ENCODE measurements at regions not wholly inside any gene's neighbourhood (a gene's known extent, or its start where the extent isn't known, plus 50 kb on each side); places are given as distances from the start of the nearest gene placed in this dataset.

GRCh38 chr14:97298736-97299135, 501.6 kb downstream of the VRK1 start:
- DNase-seq (ENCODE audit: low read depth) = no peak

- no peak for DNase-seq (ENCODE audit: low read depth)
Measured at GRCh38 chr14:97299661-97300060, 502.5 kb downstream of the VRK1 start.

- DNase-seq (ENCODE audit: low read depth) = no peak
Measured at GRCh38 chr14:97301931-97302559, 504.9 kb downstream of the VRK1 start.

DNA sequence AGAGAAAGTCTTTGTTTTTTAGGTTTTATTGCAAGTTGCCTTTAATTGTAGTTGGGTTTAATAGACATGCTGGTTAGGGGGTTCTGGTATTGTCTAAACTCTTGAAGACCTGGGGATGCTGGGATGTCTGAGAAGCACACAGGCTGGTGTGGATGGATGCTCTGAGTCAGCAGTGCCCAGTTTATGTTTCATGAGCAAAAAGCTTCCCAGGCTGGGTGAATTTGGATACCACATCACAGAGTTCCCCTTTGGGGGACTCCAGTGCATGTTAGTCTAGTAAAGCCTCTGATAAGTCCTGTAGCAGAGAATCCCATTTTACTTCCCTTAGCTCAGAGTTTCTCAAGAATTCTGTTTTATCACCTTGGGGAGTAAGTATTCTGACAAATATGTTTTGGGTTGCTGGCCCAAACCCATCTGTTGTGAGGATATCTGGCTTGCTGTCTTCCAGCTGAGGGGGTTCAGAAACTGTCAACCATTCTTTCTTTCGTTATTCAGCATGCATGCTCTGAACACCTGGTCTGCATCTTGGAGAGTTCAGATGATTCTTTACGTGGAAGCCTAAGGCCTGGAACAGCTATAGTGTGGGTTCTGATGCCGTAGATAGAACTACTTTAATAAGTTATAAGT, 509.1 kb downstream of the VRK1 start:
- DNase-seq (ENCODE audit: low read depth) = no peak

DNA sequence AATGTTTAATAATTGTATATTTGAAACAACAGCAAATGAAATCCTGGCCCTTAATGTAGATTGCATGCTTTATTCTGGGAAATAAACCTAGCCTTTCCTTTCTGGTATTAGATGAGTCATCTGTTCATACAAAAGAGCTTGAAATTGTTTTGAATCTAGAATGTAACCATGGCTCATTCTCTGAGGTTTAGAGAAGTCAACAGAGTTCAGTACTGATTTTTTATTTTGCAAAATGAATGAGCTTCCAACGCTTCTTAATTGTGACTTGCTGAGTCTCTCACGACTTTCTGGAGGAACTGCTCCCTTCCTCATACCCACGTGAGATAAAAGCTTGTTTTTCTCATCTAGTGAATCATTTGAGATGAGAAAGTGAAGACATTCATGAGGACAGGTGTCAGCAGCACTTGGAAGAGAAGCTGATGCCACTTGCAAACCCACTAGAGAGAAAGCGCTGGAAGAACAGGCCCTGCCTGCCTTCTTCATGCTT, 509.6 kb downstream of the VRK1 start:
- peak; percentile 5 for DNase-seq (ENCODE audit: low read depth)

- no peak for DNase-seq (ENCODE audit: low read depth)
Measured at GRCh38 chr14:97311411-97311810, 514.2 kb downstream of the VRK1 start.

GRCh38 chr14:97312910-97313309, 515.7 kb downstream of the VRK1 start:
- DNase-seq (ENCODE audit: low read depth) = no peak

GRCh38 chr14:97315790-97316189, 518.6 kb downstream of the VRK1 start:
- DNase-seq (ENCODE audit: low read depth) = no peak

GRCh38 chr14:97318380-97318779, 521.2 kb downstream of the VRK1 start:
- no peak for DNase-seq (ENCODE audit: low read depth)

- DNase-seq (ENCODE audit: low read depth) = peak; percentile 8
Measured at GRCh38 chr14:97319691-97320090, 522.5 kb downstream of the VRK1 start.

DNA sequence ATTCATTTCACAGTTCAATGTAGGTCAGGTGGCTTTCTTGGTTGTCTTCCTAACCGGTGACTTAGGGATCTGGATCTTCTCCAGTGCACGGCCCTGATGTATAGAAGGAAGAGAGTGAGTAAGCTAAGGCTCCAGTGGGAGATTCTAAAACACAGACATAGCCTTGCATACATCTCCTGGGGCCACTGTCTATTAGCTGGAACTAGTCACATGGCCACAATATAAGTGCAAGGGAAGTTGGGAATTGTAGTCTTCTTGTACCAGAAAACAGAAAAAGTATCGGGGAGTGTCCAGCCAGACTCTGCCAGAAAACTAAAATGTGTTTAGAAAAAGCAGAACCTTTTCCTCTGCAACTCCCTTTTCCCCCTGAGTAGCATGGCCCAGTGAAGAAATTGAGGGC, 531.6 kb downstream of the VRK1 start:
- no peak for DNase-seq (ENCODE audit: low read depth)

- DNase-seq (ENCODE audit: low read depth) = peak; percentile 0
Measured at GRCh38 chr14:97329701-97330100, 532.5 kb downstream of the VRK1 start.

DNA sequence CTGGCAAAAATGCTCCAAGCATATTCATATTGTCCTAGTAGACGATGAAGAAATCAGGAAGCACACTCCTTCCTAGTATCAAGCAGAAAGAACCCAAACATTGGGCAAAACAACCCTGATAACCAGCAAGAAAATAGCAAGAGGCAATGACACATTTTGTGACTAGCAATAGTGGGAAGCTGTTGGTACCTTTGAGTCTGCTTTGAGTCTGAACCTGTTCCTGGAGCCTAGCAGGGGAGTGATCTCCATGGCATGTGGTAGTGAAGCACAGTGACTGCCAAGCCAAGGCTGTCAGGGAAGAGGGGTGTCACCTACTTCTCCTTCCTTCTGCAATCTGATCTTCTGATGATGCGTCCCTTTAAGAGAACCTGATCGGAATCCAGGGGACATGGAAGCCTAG, 533.9 kb downstream of the VRK1 start:
- no peak for DNase-seq (ENCODE audit: low read depth)

GRCh38 chr14:97331526-97331925, 534.3 kb downstream of the VRK1 start:
- peak; percentile 5 for DNase-seq (ENCODE audit: low read depth)

DNA sequence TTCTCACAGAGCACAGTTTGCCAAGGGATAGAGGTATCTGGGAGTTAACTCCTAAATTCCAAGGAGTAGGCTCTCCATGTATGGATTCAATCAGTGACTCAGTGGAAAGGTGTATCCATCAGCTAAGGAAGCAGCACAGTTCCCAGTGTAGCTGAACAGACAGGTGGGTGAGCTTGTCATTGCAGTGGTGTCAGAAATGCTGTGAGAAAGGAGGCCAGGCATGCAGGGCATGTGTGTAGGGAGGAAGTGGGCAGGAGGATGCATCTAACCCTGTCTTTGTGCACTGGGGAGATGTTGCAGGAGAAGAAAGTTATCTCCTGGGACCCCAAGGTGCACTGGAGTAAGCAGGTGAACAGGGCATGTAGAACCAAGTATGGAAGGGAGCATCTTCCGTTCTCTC, 539.0 kb downstream of the VRK1 start:
- DNase-seq (ENCODE audit: low read depth) = no peak

- DNase-seq (ENCODE audit: low read depth) = no peak
Measured at GRCh38 chr14:97336816-97337215, 539.6 kb downstream of the VRK1 start.

DNA sequence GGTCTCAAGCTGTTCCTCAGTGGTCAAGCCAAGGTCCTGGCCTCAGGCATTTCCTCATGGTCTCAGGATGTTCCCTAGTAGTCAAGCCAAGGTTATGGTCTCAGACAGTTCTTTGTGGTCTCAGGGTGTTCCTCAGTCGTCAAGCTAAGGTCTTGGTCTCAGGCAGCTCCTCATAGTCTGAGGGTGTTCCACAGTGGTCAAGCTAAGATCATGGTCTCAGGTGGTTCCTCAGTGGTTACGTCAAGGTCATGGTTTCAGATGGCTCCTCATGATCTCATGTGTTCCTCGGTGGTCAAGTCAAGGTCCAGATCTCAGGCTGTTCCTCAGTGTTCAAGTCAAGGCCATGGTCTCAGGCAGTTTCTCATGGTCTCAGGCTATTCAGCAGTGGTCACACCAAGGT, 540.1 kb downstream of the VRK1 start:
- DNase-seq (ENCODE audit: low read depth) = no peak

- DNase-seq (ENCODE audit: low read depth) = no peak
Measured at GRCh38 chr14:97337670-97338069, 540.5 kb downstream of the VRK1 start.

DNA sequence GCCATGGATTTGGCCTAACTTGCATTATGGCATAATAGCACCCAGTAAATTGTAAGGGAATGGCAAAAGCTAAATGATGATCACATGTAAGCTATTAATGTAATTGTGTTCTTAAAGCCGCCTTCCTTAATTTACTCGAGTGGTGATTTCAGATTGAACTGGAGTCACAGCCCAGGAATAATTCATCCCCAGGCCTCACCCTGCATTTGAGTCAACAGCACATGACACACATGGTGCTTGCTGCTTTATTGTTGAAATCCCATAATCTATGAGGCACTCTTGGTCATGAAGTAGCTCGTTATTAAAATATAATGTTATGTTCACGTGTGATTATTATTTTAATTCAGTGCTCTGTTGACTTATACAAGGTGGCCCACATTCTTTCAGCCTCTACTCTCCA, 547.5 kb downstream of the VRK1 start:
- DNase-seq (ENCODE audit: low read depth) = no peak

- DNase-seq (ENCODE audit: low read depth) = no peak
Measured at GRCh38 chr14:97346675-97347074, 549.5 kb downstream of the VRK1 start.

DNA sequence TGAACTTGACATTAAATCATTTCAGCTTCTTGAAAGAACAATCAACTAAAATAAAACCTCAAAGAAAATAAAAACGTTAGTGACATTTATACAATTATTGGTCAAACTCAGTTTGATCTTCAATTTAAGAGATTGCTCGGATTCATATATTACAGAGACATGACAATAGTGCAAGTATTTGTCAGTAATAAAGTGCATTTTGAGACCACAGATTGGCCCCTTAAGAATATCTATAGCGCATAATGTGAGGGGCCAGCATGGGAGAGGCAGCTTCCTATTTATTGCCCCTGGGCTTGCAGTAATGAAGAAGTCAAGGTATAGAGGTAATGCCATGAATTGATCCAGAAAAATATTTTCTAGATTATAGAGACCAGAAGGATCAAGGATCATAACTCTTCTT, 552.3 kb downstream of the VRK1 start:
- no peak for DNase-seq (ENCODE audit: low read depth)

- no peak for DNase-seq (ENCODE audit: low read depth)
Measured at GRCh38 chr14:97349946-97350345, 552.8 kb downstream of the VRK1 start.

- DNase-seq (ENCODE audit: low read depth) = no peak
Measured at GRCh38 chr14:97350415-97350814, 553.2 kb downstream of the VRK1 start.
